ENCODE measurements at regions not wholly inside any gene's neighbourhood (a gene's known extent, or its start where the extent isn't known, plus 50 kb on each side); places are given as distances from the start of the nearest gene placed in this dataset.

- TF ChIP-seq CTCF (IDR thresholded peaks at IDR 0.05) = peak; percentile 55
- TF ChIP-seq JUND (IDR thresholded peaks at IDR 0.05) = no peak
- no peak for TF ChIP-seq RAD21 (IDR thresholded peaks at IDR 0.05; ENCODE audit: low read length)
- TF ChIP-seq POLR2AphosphoS5 (IDR thresholded peaks at IDR 0.05; ENCODE audit: low read depth, low read length) = no peak
- TF ChIP-seq YY1 (IDR thresholded peaks at IDR 0.05; ENCODE audit: low read depth) = no peak
- TF ChIP-seq REST (IDR thresholded peaks at IDR 0.05; ENCODE audit: low read depth, low read length) = no peak
- no peak for TF ChIP-seq SMC3 (IDR thresholded peaks at IDR 0.05; ENCODE audit: low read depth, low read length)
- no peak for TF ChIP-seq RFX5 (IDR thresholded peaks at IDR 0.05; ENCODE audit: low read length)
- no peak for TF ChIP-seq EZH2phosphoT487 (IDR thresholded peaks at IDR 0.05; ENCODE audit: borderline replicate concordance, low read depth)
- no peak for TF ChIP-seq FOXJ3 (CRISPR knock-in tag; IDR thresholded peaks at IDR 0.05)
- no peak for TF ChIP-seq TCF12 (IDR thresholded peaks at IDR 0.05)
- no peak for TF ChIP-seq MAX (IDR thresholded peaks at IDR 0.05; ENCODE audit: low read depth)
These were observed 237.6 kb upstream of the DUSP10 start for GRCh38 chr1:221979444-221980032.
